ENCODE measurements at regions not wholly inside any gene's neighbourhood (a gene's known extent, or its start where the extent isn't known, plus 50 kb on each side); places are given as distances from the start of the nearest gene placed in this dataset.
"Not testable (repeated sequence)": the region's sequence is repeated elsewhere in the genome, so short reads cannot be mapped to it uniquely, and the experiment has no call there.

DNA sequence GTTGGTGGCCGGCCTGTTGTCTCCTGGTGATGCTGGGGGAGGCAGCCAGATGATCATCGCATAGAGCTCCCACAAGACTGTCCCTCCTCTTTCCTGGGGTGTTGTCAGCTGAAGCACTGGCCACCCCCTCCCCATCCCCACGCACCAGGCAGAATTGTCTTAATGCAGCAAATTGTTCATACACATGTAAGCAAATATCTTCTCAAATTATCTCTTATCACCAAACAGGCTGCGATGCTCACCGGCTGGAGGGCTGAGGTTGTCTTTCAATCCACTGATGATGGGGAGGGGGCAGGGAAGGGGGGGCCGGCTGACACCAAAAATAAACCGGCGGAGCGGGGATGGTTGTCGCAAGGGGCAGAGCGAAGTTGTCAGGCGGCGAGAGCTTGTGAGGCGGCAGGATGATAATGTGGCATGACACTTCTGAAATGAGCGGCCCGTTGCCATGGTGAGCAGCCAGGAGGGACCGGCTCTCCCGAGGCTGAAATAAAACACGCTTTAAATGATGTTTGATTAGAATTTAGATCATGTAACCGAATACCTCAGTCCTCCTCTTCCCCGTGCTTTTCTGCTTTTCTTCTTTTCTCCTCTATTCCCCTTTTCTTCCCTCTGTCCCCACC lies 59.8 kb downstream of the MRM1 start:
- no peak for DNase-seq

DNA sequence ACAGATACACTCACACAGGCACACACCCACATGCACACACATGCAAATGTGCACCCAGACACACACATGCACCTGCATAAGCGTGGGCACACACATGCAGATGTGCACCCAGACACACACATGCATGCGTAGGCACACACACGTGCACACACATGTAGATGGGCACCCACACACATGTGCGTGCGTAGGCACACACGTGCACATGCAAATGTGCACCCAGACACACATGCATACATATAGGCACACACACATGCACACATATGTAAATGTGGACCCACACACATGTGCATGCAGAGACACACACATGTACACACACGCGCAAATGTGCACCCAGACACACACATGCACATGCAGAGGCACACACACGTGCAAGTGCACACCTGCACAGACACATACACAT lies 60.3 kb downstream of the MRM1 start:
- no peak for DNase-seq

DNA sequence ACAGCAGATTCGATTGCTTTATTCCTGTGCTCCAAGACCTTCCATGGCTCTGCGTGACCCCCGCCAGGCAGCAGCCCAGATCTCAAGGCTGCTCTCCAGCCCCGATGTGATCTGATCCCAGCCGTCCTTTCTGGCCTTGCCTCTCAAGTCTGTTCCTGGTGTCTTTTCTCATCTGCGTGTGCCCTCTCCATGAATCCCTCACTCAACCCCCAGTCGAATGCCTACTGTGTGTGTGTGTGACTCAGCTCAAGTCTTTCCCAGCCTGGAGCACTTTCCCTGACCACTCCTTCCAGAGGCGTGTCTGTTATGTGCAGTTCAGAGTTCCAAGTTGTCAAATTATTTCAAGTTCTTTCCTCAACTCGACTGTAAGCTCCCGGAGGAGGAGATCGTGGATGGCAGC lies 64.0 kb downstream of the MRM1 start:
- DNase-seq: no peak

DNA sequence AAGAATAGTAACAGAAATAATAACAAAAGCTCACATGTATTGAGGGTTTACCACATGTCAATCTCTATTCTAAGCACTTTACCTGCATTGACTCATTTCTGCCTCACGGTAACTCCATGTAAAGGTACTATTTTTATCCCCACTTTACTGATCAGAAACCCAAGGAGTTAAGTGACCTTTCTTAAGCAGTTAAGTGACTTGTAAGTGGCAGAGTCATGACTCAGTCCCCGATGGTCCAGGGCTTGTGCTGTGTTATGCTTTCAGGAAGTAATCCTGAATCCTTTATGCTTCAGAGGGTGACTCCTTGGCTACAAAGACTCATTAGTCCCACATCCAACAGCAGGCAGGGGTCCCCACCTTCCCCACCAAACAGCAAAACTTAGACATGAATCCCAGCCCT lies 66.5 kb downstream of the MRM1 start:
- no peak for DNase-seq

DNA sequence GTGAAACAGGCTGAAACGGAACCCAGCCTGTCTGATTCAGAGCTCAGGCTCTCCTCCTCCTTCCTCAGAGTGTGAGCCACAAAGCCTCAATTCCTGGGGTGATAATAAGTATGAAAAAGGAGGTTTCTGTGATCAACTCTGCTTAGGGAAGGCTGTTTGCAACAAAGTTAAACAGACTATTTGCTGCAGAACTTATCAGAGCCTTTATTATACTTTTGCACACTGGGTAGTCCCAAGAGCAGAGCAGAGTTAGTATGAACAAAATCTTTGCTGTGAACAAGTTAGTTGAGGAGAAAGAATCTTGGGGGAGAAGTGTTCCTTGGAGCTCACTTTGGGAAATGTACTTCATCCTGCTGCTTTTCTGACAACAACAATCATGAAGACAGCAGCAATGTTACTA lies 67.4 kb downstream of the MRM1 start:
- DNase-seq: no peak

DNA sequence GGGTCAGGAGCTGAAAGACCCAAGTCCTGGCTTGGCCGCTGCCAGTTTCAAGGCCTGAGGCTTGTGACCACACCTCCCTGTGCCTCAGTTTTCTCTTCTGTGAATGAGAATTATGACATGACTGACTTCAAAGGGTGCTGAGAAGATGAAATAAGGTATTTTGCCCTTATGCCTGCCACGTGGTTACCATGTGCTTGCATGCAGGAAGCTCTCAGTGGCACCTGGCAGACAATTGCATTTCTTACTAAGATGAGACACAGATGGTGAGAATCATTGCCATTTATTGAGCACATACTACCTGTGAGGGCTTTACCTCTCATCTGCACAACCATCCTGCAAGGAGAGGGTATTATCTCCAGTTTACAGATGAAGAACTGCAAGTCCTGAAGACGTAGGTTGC lies 69.8 kb downstream of the MRM1 start:
- DNase-seq: no peak

DNA sequence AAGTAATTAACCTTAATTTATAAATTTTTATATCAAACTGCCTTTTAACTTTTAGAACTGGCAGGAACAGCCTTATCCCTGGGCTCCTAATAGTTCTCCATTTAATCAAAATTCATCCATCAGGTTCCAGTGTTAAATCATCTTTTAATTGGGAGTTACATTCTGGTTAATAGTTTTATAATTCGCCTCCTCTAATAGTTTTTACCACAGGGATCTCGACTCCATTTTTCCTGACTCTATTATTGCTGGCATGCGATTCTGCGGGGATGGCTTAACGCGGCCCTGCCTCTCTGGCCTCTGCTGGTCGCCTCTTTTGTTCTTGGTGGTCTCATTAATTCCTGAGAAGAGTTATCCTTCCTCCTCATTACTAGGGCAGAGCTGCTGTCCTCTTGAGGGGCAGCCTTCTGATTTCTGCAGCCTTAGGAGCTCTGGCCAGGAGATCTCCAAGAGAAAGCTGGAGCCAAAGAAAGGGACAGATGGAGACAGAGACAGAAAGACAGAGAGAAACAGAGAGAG lies 71.1 kb downstream of the MRM1 start:
- no peak for DNase-seq

DNA sequence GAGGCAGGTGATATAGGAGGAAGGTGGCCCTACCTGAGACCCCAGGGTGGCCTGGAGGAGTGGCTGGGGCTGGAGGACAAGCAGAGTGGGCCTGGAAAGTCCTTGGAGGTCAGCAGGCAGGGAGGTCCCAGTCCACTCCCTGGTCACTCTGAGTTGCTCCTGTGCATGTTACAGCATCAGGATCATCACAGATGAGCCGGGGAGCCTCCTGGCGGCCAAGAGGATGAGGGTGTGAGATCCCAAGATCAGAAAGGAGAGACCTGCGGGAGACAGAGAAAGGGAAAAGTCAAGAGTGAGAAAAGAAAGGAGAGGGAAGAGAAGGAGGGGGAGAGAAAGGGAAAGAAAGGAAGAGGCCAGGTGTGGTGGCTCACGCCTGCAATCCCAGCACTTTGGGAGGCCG lies 71.7 kb downstream of the MRM1 start:
- no peak for DNase-seq

DNA sequence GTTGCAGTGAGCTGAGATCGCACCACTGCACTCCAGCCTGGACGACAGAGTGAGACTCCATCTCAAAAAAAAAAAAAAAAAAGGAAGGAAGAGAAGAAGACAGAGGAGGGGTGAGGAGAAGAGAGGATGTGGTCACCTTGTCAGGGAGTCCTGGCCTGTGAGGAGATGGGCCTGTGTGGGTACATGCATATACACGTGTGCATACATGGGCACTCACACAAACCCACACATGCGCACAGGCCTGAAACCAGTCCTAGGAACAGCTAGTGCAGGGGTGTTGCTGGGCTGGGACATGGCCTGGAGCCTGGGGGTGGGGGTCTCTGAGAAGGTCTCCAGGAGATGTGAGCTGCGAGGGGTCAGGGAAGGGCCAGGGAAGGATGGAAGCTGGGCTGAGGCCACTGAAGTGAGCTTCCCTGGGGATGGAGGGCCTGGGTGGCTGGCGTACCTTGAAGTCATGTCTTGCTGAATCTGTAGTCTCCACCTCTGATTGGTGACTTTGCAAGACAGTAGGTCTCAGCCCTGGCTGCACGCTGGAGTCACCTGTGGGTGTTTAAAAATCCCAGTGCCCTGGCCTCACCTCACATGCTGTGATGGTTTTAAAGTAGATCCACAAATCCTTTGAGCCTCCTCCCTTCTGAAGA lies 72.4 kb downstream of the MRM1 start:
- DNase-seq: peak in 1 of 2 donors; percentile 6

DNA sequence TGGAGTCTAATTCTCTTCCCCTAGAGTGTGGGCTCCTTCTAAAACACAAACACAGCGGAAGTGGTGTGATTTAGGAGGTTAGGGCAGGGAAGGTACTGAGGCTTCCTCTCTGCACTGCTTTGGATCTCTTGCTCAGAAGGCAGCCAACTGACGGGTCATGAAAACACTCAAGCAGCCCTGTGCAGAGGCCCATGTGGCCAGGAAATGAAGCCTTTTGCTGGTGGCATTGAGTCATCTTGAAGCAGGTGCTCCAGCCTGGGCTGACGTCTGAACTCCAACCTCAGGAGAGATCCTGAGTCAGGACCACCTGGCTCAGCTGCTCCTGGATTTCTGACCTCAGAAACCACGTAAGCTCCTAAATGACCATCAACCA lies 72.9 kb downstream of the MRM1 start:
- DNase-seq: peak in 1 of 2 donors; percentile 17

DNA sequence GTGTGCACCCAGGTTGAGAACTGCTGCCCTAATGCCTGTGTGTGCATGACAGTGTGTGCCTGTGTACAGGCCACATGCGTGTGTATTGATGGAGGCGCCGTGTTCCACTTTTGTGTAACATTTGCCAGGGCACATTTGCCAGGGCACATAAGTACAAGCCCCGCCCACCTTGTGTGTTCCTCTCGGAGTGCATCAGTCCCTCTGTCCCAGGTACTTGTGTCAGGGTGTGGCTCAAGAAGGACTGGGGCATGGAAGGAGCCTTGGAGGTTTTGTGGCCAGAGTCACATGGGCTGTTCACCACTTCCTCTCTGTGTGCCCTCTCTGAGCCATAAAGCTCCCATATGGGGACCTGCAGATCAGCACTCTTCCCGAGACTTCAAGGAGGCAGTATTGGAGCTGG lies 73.9 kb downstream of the MRM1 start:
- DNase-seq: no peak

DNA sequence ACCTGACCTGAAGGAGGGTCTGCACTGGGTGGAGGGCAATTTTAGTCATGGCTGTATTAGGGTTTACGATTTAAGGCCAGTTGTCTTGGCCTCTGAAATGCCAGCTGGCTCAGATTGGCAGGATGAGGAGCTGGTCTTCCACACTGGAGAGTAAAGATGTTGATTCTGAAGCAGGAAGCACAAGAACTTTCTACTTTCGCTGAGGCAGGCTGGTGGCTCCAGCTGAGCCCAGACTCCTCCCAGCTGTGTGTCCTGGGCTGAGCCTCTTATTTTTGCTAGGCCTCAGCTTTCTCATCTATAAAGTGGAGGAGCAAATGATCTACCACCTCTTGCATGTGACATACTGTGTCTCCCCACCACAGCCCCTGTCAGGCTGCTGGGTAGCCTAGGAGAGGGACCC lies 74.4 kb downstream of the MRM1 start:
- no peak for DNase-seq

DNA sequence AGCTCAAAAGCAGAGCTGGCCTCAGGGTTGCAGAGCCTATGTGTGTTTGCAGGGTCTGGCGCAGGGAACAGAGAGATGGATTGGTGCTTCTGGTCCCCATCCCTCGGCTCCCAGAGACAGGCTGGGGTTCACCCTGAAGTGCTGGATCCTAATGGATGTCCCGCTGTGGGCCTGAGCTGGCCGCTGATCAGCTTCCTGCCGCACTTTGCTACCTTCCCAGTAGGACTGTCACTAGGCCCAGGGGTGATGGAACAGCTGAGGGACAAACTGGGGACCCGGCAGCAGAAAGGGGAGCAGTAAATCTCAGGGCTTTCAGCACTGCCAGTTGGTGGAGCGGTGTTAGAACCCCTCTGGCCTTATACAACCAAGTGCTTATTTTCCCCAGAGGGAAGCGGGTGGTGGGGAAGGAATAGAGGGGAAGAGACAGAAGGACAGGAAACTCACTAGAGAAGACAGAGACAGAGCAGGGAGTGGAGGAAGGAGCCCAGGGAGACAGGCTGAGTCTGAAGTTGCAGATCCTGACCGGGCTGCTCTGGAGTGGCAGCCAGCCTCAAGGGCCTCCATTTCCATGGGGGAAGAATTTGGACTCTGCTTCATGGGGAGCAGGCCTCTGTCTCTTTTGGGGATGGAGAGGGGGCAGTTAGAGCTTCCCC lies 78.6 kb downstream of the MRM1 start:
- DNase-seq: no peak

DNA sequence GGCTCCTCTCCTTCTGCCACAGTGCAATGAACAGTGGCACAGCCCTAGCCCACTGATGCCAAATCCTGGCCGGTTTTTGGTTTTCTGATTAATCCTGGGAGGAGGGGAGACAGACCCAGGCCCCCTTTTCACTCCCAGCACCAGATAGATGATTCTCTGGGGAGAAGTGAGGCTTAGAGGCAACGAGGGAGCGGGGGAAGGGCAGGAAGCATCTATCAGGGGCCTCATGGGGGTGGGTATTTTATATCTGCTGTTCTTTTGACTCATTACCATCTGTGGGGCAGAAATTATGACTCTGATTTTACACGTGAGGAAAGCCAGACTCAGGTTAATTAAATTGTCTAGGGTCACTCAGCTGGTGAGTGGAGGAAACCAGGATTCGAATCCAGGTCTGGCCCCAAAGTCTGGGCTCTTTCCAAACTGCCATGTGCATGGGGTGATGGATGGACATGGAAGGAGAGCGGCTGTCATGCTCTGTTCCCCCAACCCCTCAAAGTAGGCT lies 79.4 kb downstream of the MRM1 start:
- DNase-seq: no peak

DNA sequence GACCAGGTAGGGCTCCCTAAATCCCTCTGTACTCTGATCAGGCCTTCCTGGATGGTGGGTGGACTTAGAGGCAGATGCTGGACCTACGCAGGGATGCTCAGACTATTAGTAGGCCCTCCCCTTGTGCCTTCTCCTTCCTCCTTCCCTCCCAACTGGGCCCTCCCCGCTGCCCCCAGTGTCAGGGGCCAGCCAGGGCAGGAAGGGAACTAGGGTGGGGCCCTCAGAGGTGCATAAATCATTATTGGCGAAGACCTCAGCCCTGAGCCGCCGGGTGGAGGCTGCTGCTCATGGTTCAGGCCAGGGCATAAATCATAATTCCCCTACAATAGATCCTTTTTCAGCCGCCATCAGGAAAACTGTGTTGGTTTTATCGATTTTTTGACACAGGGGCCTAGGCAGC lies 81.4 kb downstream of the MRM1 start:
- no peak for DNase-seq

DNA sequence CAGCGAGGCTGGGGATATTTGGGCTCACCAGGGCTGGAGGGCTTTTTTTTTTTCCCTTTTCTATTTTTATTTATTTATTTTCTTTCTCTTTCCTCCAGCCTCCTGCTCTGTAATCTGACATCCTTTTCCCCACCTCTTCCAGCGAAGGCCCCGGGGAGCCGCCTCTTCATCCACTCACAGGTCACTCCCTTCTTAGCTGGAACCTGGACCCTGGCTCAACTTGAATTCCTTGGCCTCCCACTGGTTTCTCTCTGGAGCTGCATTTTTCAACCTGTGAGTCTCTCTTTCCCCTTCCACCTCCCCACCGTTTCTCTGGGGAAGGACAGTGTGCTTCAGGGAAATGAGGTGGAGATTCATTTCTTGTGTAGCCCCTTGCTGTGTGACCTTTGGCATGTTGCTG lies 82.0 kb downstream of the MRM1 start:
- no peak for DNase-seq

DNA sequence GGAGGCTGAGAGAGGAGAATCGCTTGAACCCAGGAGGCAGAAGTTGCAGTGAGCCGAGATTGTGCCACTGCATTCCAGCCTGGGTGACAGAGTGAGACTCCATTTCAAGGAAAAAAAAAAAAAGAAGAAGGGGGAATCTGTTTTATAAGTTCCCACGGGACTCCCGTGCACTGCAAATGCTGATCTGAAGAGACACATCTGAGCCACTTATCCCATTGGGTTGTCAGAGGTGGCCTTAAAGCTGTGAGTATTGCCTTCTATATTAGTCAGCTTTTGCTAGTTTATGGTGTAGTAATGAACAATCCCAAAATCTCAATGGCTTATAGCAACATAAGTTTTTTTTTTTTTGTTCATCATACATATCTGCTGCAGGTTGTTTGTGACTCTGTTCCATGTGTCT lies 82.8 kb downstream of the MRM1 start:
- no peak for DNase-seq

DNA sequence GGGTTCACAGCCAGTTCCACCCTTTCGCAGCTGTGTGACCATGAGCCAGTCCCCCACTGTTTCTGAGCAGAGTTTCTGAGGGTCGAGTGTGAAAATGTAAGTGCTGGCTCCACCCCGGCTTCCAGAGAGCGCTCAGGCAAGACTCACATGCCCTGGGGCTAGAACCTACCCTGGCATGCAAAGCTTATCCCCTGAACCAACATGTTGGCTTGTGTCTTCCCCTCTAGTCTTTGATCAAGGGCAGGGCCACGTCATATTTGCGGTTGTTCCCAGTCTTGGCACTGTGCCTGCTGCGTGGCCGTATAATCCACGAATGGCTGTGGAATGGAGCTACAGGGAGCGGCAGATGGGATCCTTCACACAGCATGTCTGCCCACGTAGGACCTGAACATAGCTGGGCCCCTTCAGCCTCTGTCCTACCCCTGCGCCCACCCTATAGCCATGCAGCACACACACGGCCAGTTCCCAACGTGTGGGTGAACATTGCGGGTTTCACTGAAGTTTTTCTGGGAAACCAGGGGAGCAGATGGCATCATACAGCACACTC lies 84.8 kb downstream of the MRM1 start:
- no peak for DNase-seq

DNA sequence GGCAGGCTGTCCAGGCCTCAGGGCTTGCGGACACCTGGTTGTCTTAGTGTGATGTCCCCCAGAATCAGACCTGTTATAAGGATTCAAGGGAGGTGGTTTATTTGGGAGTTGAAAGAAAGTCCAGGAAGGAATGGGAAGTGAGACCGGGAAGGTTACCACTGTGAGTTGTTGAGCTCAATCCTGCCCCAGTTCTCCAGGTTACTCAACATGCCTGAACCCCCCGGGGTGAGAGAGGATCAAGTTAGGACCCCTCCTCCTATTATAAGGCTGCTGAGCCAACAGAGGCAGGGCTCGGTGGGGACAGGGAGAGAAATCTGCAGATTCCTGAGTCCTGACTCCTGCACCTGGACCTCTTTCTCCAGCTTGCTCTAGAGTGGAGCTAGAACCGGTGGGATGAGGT lies 86.4 kb downstream of the MRM1 start:
- DNase-seq: no peak

DNA sequence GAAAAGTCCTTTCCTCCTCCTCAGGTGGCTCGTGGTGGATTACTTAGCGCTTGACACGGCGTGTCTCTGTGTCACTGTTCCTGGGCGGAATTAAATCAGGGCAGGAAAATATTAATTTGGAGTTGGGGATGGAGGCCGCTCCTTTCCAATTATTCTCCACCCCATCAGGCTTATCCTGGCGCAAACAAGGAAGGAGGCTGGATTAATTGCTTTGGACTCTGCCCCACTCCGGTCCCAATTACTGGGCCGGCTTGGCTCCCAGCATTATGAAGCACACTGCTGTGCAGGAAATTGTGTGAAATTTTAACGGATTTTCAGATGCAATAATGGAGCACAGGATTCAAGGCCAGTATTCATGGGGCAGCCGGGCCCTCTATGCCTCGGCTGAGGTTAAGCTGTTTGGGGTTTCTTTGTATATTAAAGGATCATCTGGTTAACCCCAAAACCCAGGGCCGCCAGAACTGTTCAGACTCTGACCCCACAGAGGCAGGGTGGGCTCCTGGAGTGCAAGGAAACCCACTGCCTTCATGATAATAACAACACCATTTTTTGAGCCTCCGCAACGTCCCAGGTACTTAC lies 87.8 kb downstream of the MRM1 start:
- no peak for DNase-seq

DNA sequence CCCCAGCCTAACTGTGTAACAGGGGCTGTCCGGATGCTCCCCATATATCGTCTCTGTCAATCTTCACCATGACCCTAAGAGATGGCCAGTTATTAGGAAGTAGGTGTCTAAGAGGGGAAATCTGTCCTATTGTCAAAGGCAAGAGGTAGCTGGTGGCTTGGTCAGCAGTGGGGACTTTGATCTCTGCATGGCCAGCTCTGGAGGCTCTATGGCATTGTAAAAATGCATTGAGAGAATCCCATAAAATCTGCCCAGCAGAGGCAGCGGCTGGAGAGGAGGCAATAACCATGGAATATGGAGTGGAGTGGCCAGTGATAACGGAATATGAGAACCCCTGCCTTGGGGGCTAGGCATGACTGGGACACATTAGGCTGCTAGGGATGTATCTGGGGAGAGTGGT lies 88.8 kb downstream of the MRM1 start:
- DNase-seq: no peak

DNA sequence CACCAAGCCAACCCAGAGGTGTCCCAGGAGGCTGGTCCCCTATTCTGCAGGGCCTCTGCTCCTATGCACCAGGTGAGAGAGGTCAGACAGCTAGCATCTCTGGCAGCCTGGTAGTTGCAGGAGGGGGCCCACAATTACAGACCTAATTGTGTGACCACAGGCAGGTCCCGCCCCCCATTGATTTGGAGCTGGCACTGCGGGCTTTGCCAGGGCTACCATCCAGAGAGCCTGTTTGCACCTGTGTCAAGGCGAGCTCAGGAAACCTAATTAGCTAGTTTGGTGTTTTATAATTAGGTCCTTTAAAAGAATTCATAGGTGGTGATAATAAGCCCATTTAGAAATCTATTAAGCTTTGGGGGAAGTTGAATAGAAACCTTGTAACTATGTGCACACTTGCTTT lies 90.2 kb downstream of the MRM1 start:
- no peak for DNase-seq

DNA sequence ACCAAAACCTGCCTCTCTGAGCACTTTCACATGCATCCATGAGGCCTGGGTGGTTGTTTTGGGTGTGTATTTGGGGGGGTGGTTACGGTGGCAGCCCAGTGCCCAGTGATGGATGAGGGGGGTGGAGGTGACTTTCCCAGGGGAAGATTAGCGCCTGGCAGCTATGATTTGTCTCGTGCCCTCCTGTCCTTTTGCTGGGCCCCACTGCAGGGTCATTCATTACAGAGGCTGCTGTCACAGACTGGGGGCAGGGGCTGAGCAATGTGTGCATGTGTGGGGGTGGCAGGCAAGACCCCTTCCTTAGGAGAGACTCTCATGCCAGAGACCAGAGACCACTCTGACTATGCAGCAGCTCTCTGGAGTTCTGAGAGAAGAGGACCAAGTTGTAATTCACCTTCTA lies 93.7 kb downstream of the MRM1 start:
- DNase-seq: no peak

DNA sequence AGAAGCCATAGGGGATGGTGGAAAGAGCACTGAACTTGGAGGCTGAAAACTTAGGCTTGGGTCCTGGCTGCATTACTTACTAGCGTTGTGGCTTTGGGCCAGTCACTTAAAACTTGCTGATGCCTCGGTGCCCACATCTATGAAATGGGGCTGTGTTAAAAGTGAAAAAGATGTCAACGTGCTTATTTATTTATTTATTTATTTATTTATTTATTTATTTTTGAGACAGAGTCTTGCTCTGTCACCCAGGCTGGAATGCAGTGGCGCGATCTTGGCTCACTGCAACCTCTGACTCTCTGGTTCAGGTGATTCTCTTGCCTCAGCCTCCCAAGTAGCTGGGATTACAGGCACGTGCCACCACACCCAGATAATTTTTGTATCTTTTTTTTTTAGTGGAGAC lies 94.3 kb downstream of the MRM1 start:
- DNase-seq: not testable (repeated sequence)

Measured in stimulated activated CD4-positive, alpha-beta T cell treated with anti-CD3 and anti-CD28 coated beads, Interleukin-2, amount 100 ng/mL, for 48 hours (primary cell).